GM19025 (cell line): ENCODE measurements at regions not wholly inside any gene's neighbourhood (a gene's known extent, or its start where the extent isn't known, plus 50 kb on each side); places are given as distances from the start of the nearest gene placed in this dataset.

Experiments used
- ATAC-seq: cut with Tn5 transposase; IDR thresholded peaks from one replicate; pipeline ENCODE4 v1.9.1; 2021; ENCODE audit warnings: mild to moderate bottlenecking, low read depth, moderate library complexity; ENCODE audit not compliant: unreplicated experiment

DNA sequence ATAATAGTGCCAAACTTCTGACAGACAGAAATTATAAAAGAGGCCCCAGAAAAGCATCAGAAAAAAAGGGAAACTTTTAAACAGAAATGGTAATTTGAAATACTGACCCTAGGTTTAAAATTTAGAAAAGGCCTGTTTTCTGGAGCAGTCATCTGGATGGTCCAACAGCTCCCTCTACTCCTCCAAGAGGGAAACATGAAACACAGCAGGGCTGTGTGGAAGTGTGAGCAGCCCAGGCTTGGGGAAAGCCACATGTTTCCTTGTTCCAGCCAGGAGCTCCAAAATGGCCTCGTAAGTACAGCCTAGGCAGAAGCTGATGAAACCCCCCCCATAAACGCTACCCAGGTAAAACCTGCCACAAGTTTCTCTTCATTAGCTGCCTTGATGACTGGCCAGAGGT lies 499.3 kb upstream of the ADAMTS16 start:
- ATAC-seq: no peak

- ATAC-seq: no peak
Observed at GRCh38 chr5:4642525-4642924, 497.6 kb upstream of the ADAMTS16 start.

GRCh38 chr5:4643190-4643589 lies 496.9 kb upstream of the ADAMTS16 start:
- no peak for ATAC-seq

GRCh38 chr5:4643960-4644359 lies 496.2 kb upstream of the ADAMTS16 start:
- ATAC-seq: no peak

GRCh38 chr5:4646715-4647375 lies 493.3 kb upstream of the ADAMTS16 start:
- no peak for ATAC-seq

- ATAC-seq: no peak
Observed at GRCh38 chr5:4647955-4648354, 492.2 kb upstream of the ADAMTS16 start.

- no peak for ATAC-seq
Observed at GRCh38 chr5:4651806-4652565, 488.1 kb upstream of the ADAMTS16 start.

- no peak for ATAC-seq
Observed at GRCh38 chr5:4653475-4653874, 486.7 kb upstream of the ADAMTS16 start.

DNA sequence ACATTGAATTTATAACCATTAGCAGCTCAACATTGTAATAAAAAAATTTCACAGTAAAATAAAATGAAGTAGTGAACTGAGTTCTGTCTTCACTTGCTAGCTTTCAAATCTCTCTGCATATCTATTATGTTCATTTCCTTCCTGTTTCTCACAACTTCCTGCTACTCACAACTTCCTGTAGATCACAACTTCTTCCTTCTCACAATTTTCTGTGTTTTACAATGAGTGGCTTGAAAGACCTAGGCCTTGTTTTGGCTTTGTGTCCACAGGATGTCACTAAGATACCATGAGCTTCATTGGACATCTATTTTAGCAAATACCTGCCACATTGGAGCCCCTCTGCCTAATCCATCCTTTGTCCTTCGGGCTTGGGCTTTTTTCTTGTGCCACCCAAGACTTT lies 480.3 kb upstream of the ADAMTS16 start:
- ATAC-seq: no peak

GRCh38 chr5:4661326-4661725 lies 478.8 kb upstream of the ADAMTS16 start:
- no peak for ATAC-seq

DNA sequence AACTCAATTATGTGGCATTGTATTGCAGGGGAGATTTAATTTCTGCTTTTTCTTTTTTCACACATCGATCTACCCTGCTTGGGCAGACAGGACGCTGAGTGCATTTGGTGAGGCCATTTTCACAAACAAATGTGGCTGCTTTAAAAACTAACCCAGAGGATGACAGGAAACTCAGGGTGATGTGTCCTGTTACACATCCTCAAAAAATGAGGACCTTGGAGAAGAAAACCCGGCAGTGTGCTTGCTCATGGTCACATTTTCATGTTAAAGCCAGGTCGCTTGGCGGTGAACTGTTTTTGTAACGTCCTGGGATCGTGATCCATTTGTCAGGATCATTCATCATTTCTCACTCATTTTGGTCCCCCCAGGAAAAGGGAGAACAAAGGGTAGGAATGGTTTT lies 478.3 kb upstream of the ADAMTS16 start:
- no peak for ATAC-seq

DNA sequence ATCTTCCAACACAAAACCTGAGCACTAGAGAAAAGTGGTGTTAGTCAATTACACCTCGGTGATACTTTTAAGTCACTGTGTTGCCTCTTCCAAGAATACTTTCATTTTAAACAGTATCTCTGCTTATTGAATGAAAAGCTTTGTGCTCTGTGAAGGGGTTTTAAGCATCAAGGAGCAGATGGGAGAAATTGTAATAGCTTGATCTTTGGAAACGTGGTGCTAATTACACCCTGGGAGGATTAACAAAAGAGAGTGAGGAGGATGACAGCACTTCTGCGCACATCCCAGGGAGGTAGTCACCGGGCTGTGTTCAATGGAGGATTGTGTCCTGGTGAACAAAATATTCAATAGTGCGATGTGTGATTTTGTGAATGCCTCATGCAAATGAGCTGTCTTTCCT lies 477.4 kb upstream of the ADAMTS16 start:
- no peak for ATAC-seq

- ATAC-seq: no peak
Observed at GRCh38 chr5:4665911-4666310, 474.2 kb upstream of the ADAMTS16 start.

DNA sequence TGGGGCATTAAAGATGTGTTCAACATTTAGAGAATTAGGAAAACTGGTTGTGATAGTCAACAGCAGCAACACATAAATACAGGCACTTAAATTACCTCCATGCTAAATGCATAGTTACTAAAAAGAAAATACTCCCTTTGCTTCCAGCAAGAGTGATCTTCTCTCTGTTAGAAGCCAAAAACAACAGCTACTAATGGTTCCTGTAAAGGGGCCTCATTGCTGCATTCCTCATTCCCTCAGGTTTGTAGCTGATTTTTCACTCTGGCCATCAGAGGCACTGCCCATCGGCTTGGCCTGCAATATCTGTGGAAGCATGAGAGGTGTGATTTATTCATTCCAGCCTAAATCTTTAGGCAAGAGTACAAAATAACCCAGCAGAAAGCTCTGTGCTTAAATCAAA lies 466.0 kb upstream of the ADAMTS16 start:
- ATAC-seq: no peak

DNA sequence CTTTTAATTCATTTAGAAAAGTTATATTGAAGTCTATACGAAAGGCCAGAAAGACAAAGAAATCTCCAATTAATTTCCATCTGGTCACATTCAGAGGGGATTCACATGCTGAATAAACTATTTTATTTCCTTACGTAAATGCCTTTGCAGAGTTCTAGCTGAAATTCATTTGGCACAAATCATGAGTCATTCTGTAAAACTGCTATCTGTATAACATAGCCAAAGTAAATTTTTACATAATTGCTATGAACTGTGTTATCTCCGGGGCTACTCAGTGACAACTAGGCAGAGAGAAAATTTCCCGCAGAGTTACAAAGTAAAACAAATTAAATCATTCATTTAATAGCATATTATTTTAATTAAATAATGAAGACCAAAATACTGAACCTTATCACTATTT lies 463.2 kb upstream of the ADAMTS16 start:
- ATAC-seq: no peak

DNA sequence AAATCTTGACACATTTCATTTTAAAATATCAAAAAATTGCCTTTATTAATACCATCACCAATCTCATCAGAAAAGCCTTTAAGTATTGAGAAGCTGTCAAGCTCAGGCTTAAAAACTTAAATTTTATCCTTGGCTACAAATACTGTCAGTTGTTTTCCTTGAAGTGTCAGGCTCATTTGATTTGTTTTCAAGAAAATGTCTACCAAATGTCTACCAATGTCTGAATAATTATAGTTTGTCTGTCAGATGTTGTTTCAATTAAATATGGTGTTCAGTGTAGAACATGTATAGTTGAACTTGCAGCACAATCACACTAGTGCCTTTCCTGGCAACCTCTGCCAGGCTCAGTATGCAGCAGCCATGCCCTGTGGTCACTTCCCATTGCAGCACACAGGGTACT lies 455.2 kb upstream of the ADAMTS16 start:
- ATAC-seq: no peak

DNA sequence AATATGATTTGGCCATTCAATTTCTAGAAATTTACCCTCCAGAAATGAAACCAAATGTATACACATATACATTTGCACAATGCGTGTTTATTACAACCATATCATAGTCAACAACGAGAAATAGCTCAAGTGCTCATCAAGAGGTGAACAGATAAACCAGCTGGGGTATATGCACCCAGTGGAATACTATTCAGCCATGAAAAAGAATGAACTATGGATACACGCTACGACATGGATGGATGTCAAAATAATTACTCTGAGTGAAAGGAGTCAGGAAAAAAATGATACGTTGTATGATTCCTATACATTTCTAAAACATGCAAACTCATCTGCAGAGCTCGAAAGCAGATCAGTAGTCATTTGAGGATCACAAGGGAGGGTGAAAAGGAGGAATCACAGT lies 441.5 kb upstream of the ADAMTS16 start:
- no peak for ATAC-seq

DNA sequence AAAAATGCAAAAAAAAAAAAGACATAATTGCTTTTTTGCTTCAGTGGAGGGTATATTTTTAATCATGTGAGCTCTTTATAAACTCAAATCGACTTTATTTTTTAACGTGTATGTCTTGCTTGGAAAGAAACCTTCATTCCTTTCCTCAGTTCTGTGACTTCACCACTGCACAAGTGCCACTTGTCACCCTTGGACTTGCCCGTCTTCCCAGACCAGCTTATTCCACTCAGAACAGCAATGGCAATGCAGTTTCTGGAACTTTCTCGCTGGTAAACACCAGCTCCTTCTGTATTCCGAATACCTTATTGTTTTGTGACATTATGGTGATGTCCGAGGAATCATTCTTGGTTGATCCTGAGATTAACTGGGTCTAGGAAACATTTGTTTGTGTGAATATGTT lies 440.5 kb upstream of the ADAMTS16 start:
- ATAC-seq: no peak

- no peak for ATAC-seq
Observed at GRCh38 chr5:4700069-4700468, 440.1 kb upstream of the ADAMTS16 start.

DNA sequence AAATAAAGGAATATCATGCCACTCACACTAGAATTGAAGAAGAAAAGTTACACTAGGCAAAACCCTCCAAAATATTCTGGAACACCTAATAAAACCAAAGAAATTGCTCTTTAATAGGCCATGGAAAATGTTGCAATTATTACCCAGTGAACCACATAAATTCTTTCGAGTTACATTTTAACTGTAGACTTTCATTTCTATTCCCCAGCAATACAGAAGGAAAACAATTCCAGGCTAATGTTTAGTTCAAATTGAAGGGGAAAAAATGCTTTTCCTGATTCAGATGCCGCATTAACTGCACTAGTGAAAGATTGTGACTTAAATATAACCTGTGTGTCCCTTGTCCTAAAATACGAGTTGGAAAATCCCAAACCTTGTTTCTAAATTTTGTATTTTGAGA lies 439.3 kb upstream of the ADAMTS16 start:
- ATAC-seq: no peak

- no peak for ATAC-seq
Observed at GRCh38 chr5:4703931-4704458, 436.1 kb upstream of the ADAMTS16 start.

DNA sequence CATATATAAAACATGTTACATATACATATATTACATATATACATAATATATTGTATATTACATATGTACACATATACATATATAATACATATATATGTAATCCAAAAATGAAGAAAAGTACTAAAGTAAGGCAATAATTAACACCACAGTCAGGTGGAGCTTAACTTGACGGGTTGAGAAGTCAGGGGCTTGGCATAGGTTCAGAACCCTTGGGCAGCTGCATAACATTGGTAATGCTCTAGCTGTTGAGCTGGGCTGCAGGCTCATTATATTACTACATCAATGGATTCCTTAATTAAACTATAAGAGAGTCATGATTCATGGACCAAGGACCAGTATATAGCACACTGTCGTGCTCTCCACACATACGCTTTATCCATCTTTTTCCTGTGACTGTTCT lies 435.2 kb upstream of the ADAMTS16 start:
- no peak for ATAC-seq
